Right lobe of liver (tissue), 4 donors: ENCODE measurements at regions not wholly inside any gene's neighbourhood (a gene's known extent, or its start where the extent isn't known, plus 50 kb on each side); places are given as distances from the start of the nearest gene placed in this dataset.

Experiments used
- CTCF ChIP-seq, 4 donors: fragments of 200-600 bp in 3 of 4; fragments of 450-650 bp in 1 of 4; IDR thresholded peaks; one replicate each; pipeline versions ENCODE4 v1.5.1 to v1.8.0; 2016 to 2022; ENCODE audit warnings: antibody characterized with exemption in 4 of 4, mild to moderate bottlenecking in 2 of 4
- POLR2A ChIP-seq: fragments of 450-650 bp; IDR thresholded peaks from one replicate; pipeline ENCODE4 v1.6.1; 2017; ENCODE audit warnings: antibody characterized with exemption, mild to moderate bottlenecking
- donor health status: DM: no; HTN: no; CAD: no.
- donor health status: DM: no; HTN: no; CAD: no.
- donor health status: DM: no; HTN: yes; CAD: no.

- TF ChIP-seq POLR2A (no peak), CTCF (IDR thresholded peaks at IDR 0.05) (no peak)
These were observed 59.4 kb upstream of the FICD start for GRCh38 chr12:108455706-108456105.
